Prostate gland (tissue), 2 donors: ENCODE measurements at regions not wholly inside any gene's neighbourhood (a gene's known extent, or its start where the extent isn't known, plus 50 kb on each side); places are given as distances from the start of the nearest gene placed in this dataset.

Experiments
- CTCF ChIP-seq, 4 experiments: fragments of 200-600 bp in 2 of 4; fragments of 450-650 bp in 2 of 4; sonication (generic) in 2 of 4; IDR thresholded peaks; 1 replicate in 3 of 4; 2 replicates in 1 of 4; pipeline ENCODE4 v1.5.1; 2016 to 2019; ENCODE audit warnings: antibody characterized with exemption in 4 of 4, mild to moderate bottlenecking in 2 of 4, moderate library complexity in 2 of 4
- POLR2A ChIP-seq: fragments of 450-650 bp; IDR thresholded peaks from one replicate; pipeline ENCODE4 v1.6.1; 2016; ENCODE audit warnings: antibody characterized with exemption, mild to moderate bottlenecking

GRCh38 chr6:119858901-119859300 is 509.3 kb upstream of the MAN1A1 start:
- TF ChIP-seq CTCF (IDR thresholded peaks at IDR 0.05) (no peak), POLR2A (no peak)
